ENCODE measurements at regions not wholly inside any gene's neighbourhood (a gene's known extent, or its start where the extent isn't known, plus 50 kb on each side); places are given as distances from the start of the nearest gene placed in this dataset.

- DNase-seq: no peak
- Histone ChIP-seq H3K4me3 (no peak overlapping the region), H3K9me3 (no peaks in the 10 kb centered on the region), H3K27me3 (replicated peaks in 1 of 7) (no peaks in the 10 kb centered on the region), H3K36me3 (no peaks in the 10 kb centered on the region), H3K4me1 (no peaks in the 10 kb centered on the region), H3K27ac (no peak overlapping the region)
- intact Hi-C loops (cut with DNase I; ENCODE audit: low total_unique reads): no loop called here
- 80 to 100% (median 88%) methylated on average over 1 of the region's 1 CpG for WGBS, 5 donors
- TF ChIP-seq CTCF (IDR thresholded peaks at IDR 0.05 in 8 of 11, conservative IDR thresholded peaks at IDR 0.05 in 3 of 11) (no peak), POLR2AphosphoS5 (IDR thresholded peaks at IDR 0.05) (no peak), POLR2A (IDR thresholded peaks at IDR 0.05) (no peak)
Measured at GRCh38 chr1:166295656-166296055, 128.9 kb upstream of the FAM78B start.

DNA sequence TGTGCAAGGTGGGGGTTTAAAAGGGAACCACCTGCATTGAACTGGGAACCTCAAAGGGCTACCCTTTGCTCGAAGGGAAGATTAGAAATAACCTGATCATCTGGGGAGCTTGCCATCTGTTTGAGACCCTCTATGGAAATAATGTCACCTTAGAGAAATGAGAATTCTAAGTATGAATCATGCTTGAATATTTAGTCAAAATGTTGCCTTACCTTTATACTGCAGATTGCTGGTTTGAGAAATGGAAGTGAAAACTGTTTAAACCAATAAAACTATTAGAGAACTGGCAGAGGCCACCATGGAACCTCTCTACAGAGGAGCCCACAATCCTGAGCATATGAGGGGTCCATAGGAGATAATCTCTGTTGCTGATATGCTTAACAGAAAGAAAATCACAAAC lies 131.2 kb upstream of the FAM78B start:
- Histone ChIP-seq H3K36me3 (no peaks in the 10 kb centered on the region), H3K27me3 (replicated peaks in 1 of 7) (no peaks in the 10 kb centered on the region), H3K9me3 (no peaks in the 10 kb centered on the region), H3K27ac (no peak overlapping the region), H3K4me1 (no peaks in the 10 kb centered on the region), H3K4me3 (no peak overlapping the region)
- WGBS, 5 donors: 62 to 84% (median 74%) methylated on average over 1 of the region's 1 CpG
- DNase-seq: no peak
- intact Hi-C loops (cut with DNase I; ENCODE audit: low total_unique reads): no loop called here
- TF ChIP-seq CTCF (IDR thresholded peaks at IDR 0.05 in 8 of 11, conservative IDR thresholded peaks at IDR 0.05 in 3 of 11) (no peak), POLR2AphosphoS5 (IDR thresholded peaks at IDR 0.05) (no peak), POLR2A (IDR thresholded peaks at IDR 0.05) (no peak)

- H3K4me1 ChIP-seq: no peaks in the 10 kb centered on the region
- TF ChIP-seq POLR2AphosphoS5 (IDR thresholded peaks at IDR 0.05) (no peak), CTCF (IDR thresholded peaks at IDR 0.05 in 8 of 11, conservative IDR thresholded peaks at IDR 0.05 in 3 of 11) (no peak), POLR2A (IDR thresholded peaks at IDR 0.05) (no peak)
- no peaks in the 10 kb centered on the region for H3K27me3 ChIP-seq (replicated peaks in 1 of 7)
- no peak overlapping the region for H3K27ac ChIP-seq
- no peaks in the 10 kb centered on the region for H3K36me3 ChIP-seq
- H3K4me3 ChIP-seq: no peak overlapping the region
- H3K9me3 ChIP-seq: no peaks in the 10 kb centered on the region
- intact Hi-C loops (cut with DNase I; ENCODE audit: low total_unique reads): no loop called here
- WGBS, 5 donors: 83 to 88% (median 88%) methylated on average over 5 of the region's 5 CpGs
- DNase-seq: no peak
Measured at GRCh38 chr1:166300767-166301166, 134.0 kb upstream of the FAM78B start.

- no peak for TF ChIP-seq POLR2AphosphoS5 (IDR thresholded peaks at IDR 0.05)
- no peak for TF ChIP-seq CTCF (IDR thresholded peaks at IDR 0.05 in 8 of 11, conservative IDR thresholded peaks at IDR 0.05 in 3 of 11)
- H3K36me3 ChIP-seq: no peaks in the 10 kb centered on the region
- H3K27me3 ChIP-seq (replicated peaks in 1 of 7): no peaks in the 10 kb centered on the region
- DNase-seq: no peak
- no peak overlapping the region for H3K4me3 ChIP-seq
- no peak overlapping the region for H3K27ac ChIP-seq
- intact Hi-C loops (cut with DNase I; ENCODE audit: low total_unique reads): no loop called here
- H3K9me3 ChIP-seq: no peaks in the 10 kb centered on the region
- WGBS, 5 donors: 69 to 75% (median 73%) methylated on average over 7 of the region's 7 CpGs
- no peaks in the 10 kb centered on the region for H3K4me1 ChIP-seq
Measured at GRCh38 chr1:166302989-166303758, 136.4 kb upstream of the FAM78B start.
